Astrocyte of the hippocampus (primary cell): ENCODE measurements at regions not wholly inside any gene's neighbourhood (a gene's known extent, or its start where the extent isn't known, plus 50 kb on each side); places are given as distances from the start of the nearest gene placed in this dataset.
A peak's percentile ranks its signal among the peaks of the same experiment; 100 is the strongest.
"Not testable (repeated sequence)": the region's sequence is repeated elsewhere in the genome, so short reads cannot be mapped to it uniquely, and the experiment has no call there.

Experiments
- DNase-seq: peaks from one replicate; pipeline ENCODE4 v3.0.0; 2011; ENCODE audit warnings: low read depth, low spot score

- not testable (repeated sequence) for DNase-seq
Observed at GRCh38 chr5:58308384-58308783, 151.5 kb downstream of the PLK2 start.

GRCh38 chr5:58300346-58300895, 159.5 kb downstream of the PLK2 start:
- DNase-seq = no peak

- no peak for DNase-seq
Observed at GRCh38 chr5:58299256-58299655, 160.6 kb downstream of the PLK2 start.

- DNase-seq = peak; percentile 55
Observed at GRCh38 chr5:58294598-58295305, 165.1 kb downstream of the PLK2 start.

GRCh38 chr5:58288275-58288674, 171.6 kb downstream of the PLK2 start:
- DNase-seq = not testable (repeated sequence)

- DNase-seq = no peak
Observed at GRCh38 chr5:58286741-58287140, 173.1 kb downstream of the PLK2 start.

GRCh38 chr5:58285900-58286299, 174.0 kb downstream of the PLK2 start:
- no peak for DNase-seq

GRCh38 chr5:58284886-58285285, 175.0 kb downstream of the PLK2 start:
- no peak for DNase-seq

GRCh38 chr5:58281189-58281588, 178.7 kb downstream of the PLK2 start:
- DNase-seq = no peak

- no peak for DNase-seq
Observed at GRCh38 chr5:58279259-58279658, 180.6 kb downstream of the PLK2 start.

- no peak for DNase-seq
Observed at GRCh38 chr5:58276431-58276830, 183.5 kb downstream of the PLK2 start.

- no peak for DNase-seq
Observed at GRCh38 chr5:58275516-58275915, 184.4 kb downstream of the PLK2 start.

GRCh38 chr5:58274191-58274590, 185.7 kb downstream of the PLK2 start:
- DNase-seq = no peak

- DNase-seq = no peak
Observed at GRCh38 chr5:58273711-58274110, 186.2 kb downstream of the PLK2 start.

- no peak for DNase-seq
Observed at GRCh38 chr5:58268268-58268667, 191.6 kb downstream of the PLK2 start.

- DNase-seq = peak; percentile 20
Observed at GRCh38 chr5:58266402-58266801, 193.5 kb downstream of the PLK2 start.

- no peak for DNase-seq
Observed at GRCh38 chr5:58265246-58265930, 194.5 kb downstream of the PLK2 start.

- DNase-seq = no peak
Observed at GRCh38 chr5:58264276-58264675, 195.6 kb downstream of the PLK2 start.

- no peak for DNase-seq
Observed at GRCh38 chr5:58263296-58263695, 196.6 kb downstream of the PLK2 start.

- DNase-seq = no peak
Observed at GRCh38 chr5:58262226-58262625, 197.7 kb downstream of the PLK2 start.

- peak; percentile 26 for DNase-seq
Observed at GRCh38 chr5:58261605-58262004, 198.3 kb downstream of the PLK2 start.

- DNase-seq = no peak
Observed at GRCh38 chr5:58260243-58260642, 199.6 kb downstream of the PLK2 start.

GRCh38 chr5:58259685-58260152, 200.2 kb downstream of the PLK2 start:
- peak; percentile 92 for DNase-seq
